GM18505 (cell line): ENCODE measurements at regions not wholly inside any gene's neighbourhood (a gene's known extent, or its start where the extent isn't known, plus 50 kb on each side); places are given as distances from the start of the nearest gene placed in this dataset.
"Not testable (repeated sequence)": the region's sequence is repeated elsewhere in the genome, so short reads cannot be mapped to it uniquely, and the experiment has no call there.

ENCODE experiments used
- ATAC-seq: cut with Tn5 transposase; IDR thresholded peaks from one replicate; pipeline ENCODE4 v1.9.1; 2021; ENCODE audit not compliant: unreplicated experiment
- POLR2A ChIP-seq: IDR thresholded peaks from 4 replicates; pipeline ENCODE4 v1.6.1; 2011; ENCODE audit warnings: borderline replicate concordance; ENCODE audit not compliant: insufficient read depth, insufficient read length; ENCODE audit errors: extremely low read depth

- TF ChIP-seq POLR2A: no peak
- no peak for ATAC-seq
Observed at GRCh38 chr1:209104646-209105045, 478.9 kb upstream of the CAMK1G start.

- no peak for TF ChIP-seq POLR2A
- ATAC-seq: no peak
Observed at GRCh38 chr1:209105701-209106100, 477.8 kb upstream of the CAMK1G start.

GRCh38 chr1:209106237-209106741 is 477.2 kb upstream of the CAMK1G start:
- no peak for TF ChIP-seq POLR2A
- no peak for ATAC-seq

GRCh38 chr1:209106861-209107260 is 476.7 kb upstream of the CAMK1G start:
- TF ChIP-seq POLR2A: no peak
- no peak for ATAC-seq

GRCh38 chr1:209107535-209107934 is 476.0 kb upstream of the CAMK1G start:
- TF ChIP-seq POLR2A: peak; percentile 18
- ATAC-seq: peak; percentile 53

GRCh38 chr1:209109001-209109785 is 474.3 kb upstream of the CAMK1G start:
- no peak for TF ChIP-seq POLR2A
- ATAC-seq: no peak

GRCh38 chr1:209113521-209113920 is 470.0 kb upstream of the CAMK1G start:
- no peak for ATAC-seq
- TF ChIP-seq POLR2A: no peak

GRCh38 chr1:209116705-209117104 is 466.8 kb upstream of the CAMK1G start:
- no peak for ATAC-seq
- TF ChIP-seq POLR2A: no peak

- TF ChIP-seq POLR2A: no peak
- ATAC-seq: no peak
Observed at GRCh38 chr1:209123601-209124000, 459.9 kb upstream of the CAMK1G start.

- ATAC-seq: not testable (repeated sequence)
Observed at GRCh38 chr1:209129091-209129490, 454.4 kb upstream of the CAMK1G start.

GRCh38 chr1:209130886-209131285 is 452.6 kb upstream of the CAMK1G start:
- ATAC-seq: no peak
- TF ChIP-seq POLR2A: no peak

GRCh38 chr1:209132736-209133467 is 450.6 kb upstream of the CAMK1G start:
- ATAC-seq: no peak
- TF ChIP-seq POLR2A: no peak

- no peak for ATAC-seq
- TF ChIP-seq POLR2A: no peak
Observed at GRCh38 chr1:209134001-209134400, 449.5 kb upstream of the CAMK1G start.

- ATAC-seq: no peak
- TF ChIP-seq POLR2A: no peak
Observed at GRCh38 chr1:209143916-209144315, 439.6 kb upstream of the CAMK1G start.
